SK-N-MC (cell line): ENCODE measurements at regions not wholly inside any gene's neighbourhood (a gene's known extent, or its start where the extent isn't known, plus 50 kb on each side); places are given as distances from the start of the nearest gene placed in this dataset.

Experiments used
- DNase-seq: peaks from one replicate; pipeline ENCODE4 v3.0.0-alpha.2; 2011; ENCODE audit warnings: low read depth, low spot score
- H3K27ac ChIP-seq: fragments of 200-600 bp; sonication (generic); 2 replicates; pipeline ENCODE4 v1.5.1; 2016; ENCODE audit warnings: mixed run types
- H3K36me3 ChIP-seq: fragments of 200-600 bp; sonication (generic); 2 replicates; pipeline ENCODE4 v1.6.1; 2017; ENCODE audit warnings: antibody characterized with exemption, low read length, mixed read lengths; ENCODE audit not compliant: insufficient read depth
- H3K4me3 ChIP-seq: fragments of 200-600 bp; sonication (generic); 2 replicates; pipeline ENCODE4 v1.5.1; 2016
- H3K9ac ChIP-seq: fragments of 200-600 bp; sonication (generic); 2 replicates; pipeline ENCODE4 v1.8.0; 2017; ENCODE audit warnings: mixed run types, mixed read lengths; ENCODE audit not compliant: insufficient read length
- H3K9me3 ChIP-seq: fragments of 200-600 bp; sonication (generic); 2 replicates; pipeline ENCODE4 v1.6.1; 2017; ENCODE audit warnings: low read depth, mild to moderate bottlenecking, antibody characterized with exemption, low read length, moderate library complexity, mixed read lengths
- EZH2 ChIP-seq: fragments of 200-600 bp; sonication (generic); IDR thresholded peaks from one replicate; pipeline ENCODE4 v1.6.1; 2017; ENCODE audit warnings: antibody characterized with exemption
- FOXP2 ChIP-seq: optimal IDR thresholded peaks from 2 replicates; pipeline ENCODE3; 2011; ENCODE audit warnings: mild to moderate bottlenecking, moderate library complexity; ENCODE audit not compliant: insufficient read depth; ENCODE audit errors: extremely low read length, control extremely low read depth
- POLR2AphosphoS5 ChIP-seq: IDR thresholded peaks from 2 replicates; pipeline ENCODE4 v1.6.1; 2012; ENCODE audit warnings: mild to moderate bottlenecking, low read depth, low read length, borderline replicate concordance

DNA sequence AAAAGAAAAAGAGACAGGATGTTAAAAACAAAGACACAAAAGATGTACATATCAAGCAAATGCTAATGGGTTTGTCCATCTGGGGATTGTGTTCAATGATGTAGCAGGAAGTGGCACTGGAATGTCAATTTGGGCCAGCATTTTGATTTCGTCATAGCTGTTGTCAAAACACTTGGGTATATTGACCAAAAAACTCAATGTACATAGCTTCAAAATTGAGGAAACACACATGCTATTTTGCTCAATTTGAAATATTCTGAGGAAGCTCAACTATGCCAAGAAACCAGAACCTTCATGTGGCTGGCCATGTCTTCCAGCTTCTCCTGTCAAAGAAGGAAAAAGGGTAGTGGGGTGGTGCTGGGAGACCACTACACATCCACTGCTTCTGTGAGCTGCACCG lies 212.7 kb upstream of the GHITM start:
- Histone ChIP-seq H3K36me3 (no peaks in the 10 kb centered on the region), H3K9me3 (no peaks in the 10 kb centered on the region), H3K9ac (no peak overlapping the region), H3K4me3 (no peak overlapping the region), H3K27ac (no peak overlapping the region)
- no peak for TF ChIP-seq POLR2AphosphoS5
- no peak for TF ChIP-seq FOXP2
- TF ChIP-seq EZH2: no peak
- DNase-seq: no peak

DNA sequence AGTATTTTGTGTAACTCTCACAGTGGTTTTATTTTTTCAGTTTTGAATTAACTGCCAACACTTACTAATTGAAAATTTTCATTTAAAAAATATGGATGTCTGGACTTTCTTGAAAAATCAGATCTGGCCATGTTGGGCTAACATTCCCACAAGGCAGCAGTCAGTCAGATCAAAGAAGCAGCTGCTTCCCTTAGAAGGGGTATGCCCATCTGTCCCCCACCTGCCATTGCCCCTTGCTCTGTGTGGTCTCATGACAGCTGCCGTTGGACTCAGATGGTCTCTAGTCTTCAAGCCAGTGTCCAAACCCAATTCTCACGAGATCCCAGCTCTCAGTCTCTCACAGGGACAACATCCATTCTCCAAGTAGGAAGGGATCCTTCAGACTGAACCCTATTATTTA lies 212.1 kb upstream of the GHITM start:
- H3K9me3 ChIP-seq: no peaks in the 10 kb centered on the region
- H3K9ac ChIP-seq: no peak overlapping the region
- H3K4me3 ChIP-seq: no peak overlapping the region
- no peaks in the 10 kb centered on the region for H3K36me3 ChIP-seq
- no peak overlapping the region for H3K27ac ChIP-seq
- DNase-seq: no peak
- TF ChIP-seq FOXP2 (no peak), POLR2AphosphoS5 (no peak), EZH2 (no peak)

DNA sequence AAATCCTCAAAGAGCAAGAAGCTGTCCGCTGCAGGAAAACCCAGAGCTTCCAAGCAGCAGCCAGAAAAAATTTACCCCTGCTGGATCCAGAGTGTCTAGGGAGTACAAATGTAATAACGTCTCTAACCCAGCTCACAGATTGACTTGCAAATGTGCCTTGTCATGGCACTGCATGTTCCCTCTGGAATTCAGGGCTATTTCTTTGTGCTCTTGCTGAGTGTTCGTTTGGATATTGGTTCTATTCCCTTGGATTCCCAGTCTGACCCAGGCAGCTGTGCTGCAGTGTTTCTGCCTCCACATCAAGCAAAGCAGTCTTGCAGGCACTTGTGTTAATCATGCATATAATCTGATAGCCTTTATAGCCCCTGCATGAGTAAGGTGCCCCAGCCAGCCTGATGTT lies 209.9 kb upstream of the GHITM start:
- Histone ChIP-seq H3K9me3 (no peaks in the 10 kb centered on the region), H3K36me3 (no peaks in the 10 kb centered on the region), H3K27ac (no peak overlapping the region), H3K9ac (no peak overlapping the region), H3K4me3 (no peak overlapping the region)
- DNase-seq: no peak
- TF ChIP-seq POLR2AphosphoS5 (no peak), EZH2 (no peak), FOXP2 (no peak)

DNA sequence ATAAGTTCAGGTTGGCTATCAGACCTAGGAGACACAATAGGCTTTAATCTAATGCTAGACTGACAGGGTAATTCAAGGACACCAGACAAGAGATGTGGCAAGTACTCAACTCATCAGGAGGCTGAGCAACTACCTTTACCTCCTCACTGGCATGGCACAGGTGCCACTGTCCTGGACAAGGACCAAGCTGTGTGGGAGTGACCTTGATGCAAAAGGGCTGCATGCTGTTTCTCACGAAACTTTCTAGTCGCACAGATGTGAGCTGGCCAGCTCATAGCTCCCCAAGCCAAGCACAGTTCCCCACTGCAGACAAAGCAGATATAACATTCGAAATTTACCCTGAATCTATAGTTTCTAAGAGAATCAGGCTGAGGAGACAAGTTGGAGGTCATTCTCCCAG lies 207.6 kb upstream of the GHITM start:
- no peak overlapping the region for H3K9ac ChIP-seq
- TF ChIP-seq FOXP2 (no peak), EZH2 (no peak), POLR2AphosphoS5 (no peak)

DNA sequence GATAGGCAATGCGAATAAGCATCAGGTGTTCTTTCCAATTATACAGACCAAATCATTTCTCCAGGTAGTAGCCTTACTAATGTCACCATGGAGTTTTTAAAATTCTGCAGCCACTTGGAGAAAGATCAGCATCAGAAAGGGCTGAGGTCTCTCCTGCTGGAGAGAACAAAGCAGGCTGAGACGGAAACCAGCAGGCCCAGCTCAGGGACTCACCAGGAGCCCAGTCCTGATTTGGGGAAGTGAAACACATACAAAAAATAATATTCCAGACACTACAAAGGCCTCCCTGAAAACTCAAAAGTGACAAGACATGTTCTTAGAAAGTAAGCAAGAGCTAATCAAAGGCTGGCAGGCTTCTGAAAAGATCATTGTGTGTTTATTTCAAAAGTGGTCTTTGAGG lies 207.1 kb upstream of the GHITM start:
- H3K9me3 ChIP-seq: no peaks in the 10 kb centered on the region
- no peak overlapping the region for H3K9ac ChIP-seq
- no peaks in the 10 kb centered on the region for H3K36me3 ChIP-seq
- DNase-seq: no peak
- H3K4me3 ChIP-seq: no peak overlapping the region
- TF ChIP-seq POLR2AphosphoS5 (no peak), EZH2 (no peak), FOXP2 (no peak)
- no peak overlapping the region for H3K27ac ChIP-seq

More for the DNA sequence above, 207.6 kb upstream of the GHITM start:
- Histone ChIP-seq H3K4me3 (no peak overlapping the region), H3K27ac (no peak overlapping the region), H3K9me3 (no peaks in the 10 kb centered on the region), H3K36me3 (no peaks in the 10 kb centered on the region)
- no peak for DNase-seq

DNA sequence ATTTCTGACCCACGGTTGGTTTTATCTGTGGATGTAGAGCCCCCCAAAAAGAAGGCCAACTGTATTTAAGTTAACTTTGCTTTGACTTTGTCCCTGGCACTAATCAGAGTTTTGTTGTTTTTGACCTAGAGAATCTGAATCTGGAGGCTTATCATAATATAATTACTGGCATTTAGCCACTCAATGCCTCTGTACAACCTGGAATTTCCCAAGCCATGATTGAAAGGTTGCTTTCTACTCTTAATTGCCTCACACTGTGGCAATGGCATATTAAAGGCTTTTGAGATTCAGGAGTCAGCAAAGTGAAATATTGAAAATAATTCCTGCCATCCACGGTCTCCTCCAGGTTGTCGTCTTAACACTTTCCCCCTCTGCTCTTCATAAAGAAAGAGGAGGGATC lies 205.2 kb upstream of the GHITM start:
- Histone ChIP-seq H3K9ac (no peak overlapping the region), H3K36me3 (no peaks in the 10 kb centered on the region), H3K27ac (no peak overlapping the region), H3K9me3 (no peaks in the 10 kb centered on the region), H3K4me3 (no peak overlapping the region)
- no peak for DNase-seq
- TF ChIP-seq POLR2AphosphoS5: no peak
- no peak for TF ChIP-seq FOXP2
- TF ChIP-seq EZH2: no peak

DNA sequence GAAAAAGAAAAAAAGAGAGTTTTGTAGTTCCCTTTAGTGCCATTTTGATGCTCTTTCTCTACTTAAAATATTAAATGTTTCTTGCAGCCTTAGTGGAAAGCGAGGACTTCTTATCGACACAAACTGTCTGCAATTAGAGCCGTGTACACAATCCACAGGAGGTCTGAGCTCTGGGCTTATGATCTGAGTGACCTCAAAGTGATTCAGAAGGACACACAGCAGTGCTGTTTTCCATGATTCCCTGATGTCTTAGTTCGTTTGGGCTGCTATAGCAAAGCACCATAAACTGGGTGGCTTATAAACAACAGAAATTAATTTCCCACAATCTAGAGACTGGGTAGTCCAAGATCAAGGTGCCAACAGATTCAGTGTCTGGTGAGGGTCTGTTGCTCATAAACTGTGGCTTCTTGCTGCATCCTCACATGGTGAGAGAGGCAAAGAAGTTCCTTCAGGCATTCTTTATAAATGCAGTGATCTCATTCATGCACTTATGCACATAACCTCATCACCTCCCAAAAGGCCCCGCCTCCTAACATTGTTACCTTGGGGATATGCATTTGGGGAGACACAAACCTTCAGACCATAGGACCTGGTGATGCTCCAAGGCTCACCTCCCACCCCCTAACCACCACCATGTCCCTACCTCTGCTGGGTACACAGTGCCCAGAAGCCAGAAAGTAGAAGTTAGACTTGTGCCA lies 204.5 kb upstream of the GHITM start:
- H3K9me3 ChIP-seq: no peaks in the 10 kb centered on the region
- no peak overlapping the region for H3K27ac ChIP-seq
- no peak overlapping the region for H3K9ac ChIP-seq
- no peaks in the 10 kb centered on the region for H3K36me3 ChIP-seq
- H3K4me3 ChIP-seq: no peak overlapping the region
- TF ChIP-seq FOXP2 (no peak), EZH2 (no peak), POLR2AphosphoS5 (no peak)
- DNase-seq: no peak

DNA sequence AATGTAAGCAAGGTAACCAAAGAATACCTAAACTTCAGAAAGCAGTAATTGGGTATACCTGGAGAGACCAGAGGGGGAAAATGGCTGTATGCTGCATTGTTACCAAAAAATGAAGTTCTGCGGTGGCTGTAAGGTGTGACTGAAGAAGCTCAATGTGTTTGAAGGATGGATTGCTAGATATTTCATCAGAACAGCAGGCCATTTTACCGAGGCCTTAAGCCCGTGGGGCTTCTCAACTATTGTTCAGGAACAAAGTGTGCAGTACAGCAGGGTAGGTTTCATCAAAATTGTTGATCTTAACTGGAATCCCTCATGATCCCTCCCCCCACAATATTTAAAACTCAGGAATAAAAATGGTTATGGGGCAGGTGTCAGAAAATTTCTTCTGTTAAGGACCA lies 204.0 kb upstream of the GHITM start:
- DNase-seq: no peak
- H3K9ac ChIP-seq: no peak overlapping the region
- no peak overlapping the region for H3K27ac ChIP-seq
- H3K4me3 ChIP-seq: no peak overlapping the region
- no peaks in the 10 kb centered on the region for H3K36me3 ChIP-seq
- no peaks in the 10 kb centered on the region for H3K9me3 ChIP-seq
- TF ChIP-seq EZH2 (no peak), FOXP2 (no peak), POLR2AphosphoS5 (no peak)

DNA sequence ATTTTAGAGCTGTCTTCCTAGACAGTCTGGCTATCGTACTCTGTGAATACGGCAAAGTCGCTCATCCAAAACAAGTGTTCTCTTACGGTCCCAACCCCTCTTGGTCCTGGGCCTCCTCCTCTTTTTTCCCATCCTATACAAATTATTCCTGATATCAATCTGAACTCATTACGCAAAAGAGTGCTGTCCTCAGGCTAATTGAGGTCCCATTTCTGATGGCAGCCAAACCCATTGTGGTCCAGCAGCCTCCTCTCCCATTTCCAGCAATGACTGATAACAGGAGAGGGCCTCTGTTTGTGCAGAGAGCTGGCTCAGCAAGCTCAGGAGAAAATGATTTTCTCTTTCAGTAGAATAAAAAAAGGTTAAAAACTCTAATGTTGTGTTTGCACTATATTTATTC lies 203.4 kb upstream of the GHITM start:
- TF ChIP-seq EZH2: no peak
- no peaks in the 10 kb centered on the region for H3K9me3 ChIP-seq
- no peaks in the 10 kb centered on the region for H3K36me3 ChIP-seq
- no peak overlapping the region for H3K27ac ChIP-seq
- H3K4me3 ChIP-seq: no peak overlapping the region
- DNase-seq: no peak
- H3K9ac ChIP-seq: no peak overlapping the region
